T-cell (primary cell): ENCODE measurements at regions not wholly inside any gene's neighbourhood (a gene's known extent, or its start where the extent isn't known, plus 50 kb on each side); places are given as distances from the start of the nearest gene placed in this dataset.

Experiments
- ATAC-seq, 4 experiments: fragments of 200-7000 bp in 3 of 4; fragments of 150-1000 bp in 1 of 4; cut with Tn5 transposase; replicated peaks in 1 of 4; 1 replicate in 3 of 4; 2 replicates in 1 of 4; pipeline ENCODE4 v1.10.0; 2021; ENCODE audit warnings: moderate library complexity in 3 of 4, mild to moderate bottlenecking in 2 of 4, moderate number of reproducible peaks in 1 of 4
- CTCF ChIA-PET, 2 donors: fragments of 300-600 bp; sonication (Branson Sonifier 250); formaldehyde crosslinking; loops; one replicate each; lab custom pipeline; 2022; ENCODE audit warnings: antibody characterized with exemption in 2 of 2; lab: Charles Lee
- POLR2A ChIA-PET, 2 donors: fragments of 300-600 bp; sonication (Branson Sonifier 250); formaldehyde crosslinking; loops; one replicate each; lab custom pipeline; 2022; ENCODE audit warnings: antibody characterized with exemption in 2 of 2; lab: Charles Lee
- DNase-seq, 35 experiments: peaks; one replicate each; pipeline versions ENCODE4 v3.0.0 to v3.0.0-alpha.2; 2013 to 2023
- H3K27ac ChIP-seq: one replicate; pipeline ENCODE4 v1.5.1; 2013; ENCODE audit warnings: low read length
- H3K27me3 ChIP-seq, 2 experiments: replicated peaks in 1 of 2; 1 replicate in 1 of 2; 2 replicates in 1 of 2; pipeline versions ENCODE4 v1.6.1 to v1.7.0; 2013; ENCODE audit warnings: low read length in 1 of 2, mixed read lengths in 1 of 2; ENCODE audit not compliant: control insufficient read depth in 2 of 2, insufficient read depth in 2 of 2; ENCODE audit errors: extremely low read depth in 1 of 2
- H3K36me3 ChIP-seq, 2 donors: 1 replicate in 1 of 2; 2 replicates in 1 of 2; pipeline versions ENCODE4 v1.6.1 to v1.7.0; 2013; ENCODE audit warnings: low read length in 1 of 2; ENCODE audit not compliant: control insufficient read depth in 2 of 2, insufficient read depth in 1 of 2; ENCODE audit errors: extremely low read depth in 1 of 2
- H3K4me1 ChIP-seq, 2 experiments: 1 replicate in 1 of 2; 2 replicates in 1 of 2; pipeline versions ENCODE4 v1.6.1 to v1.7.0; 2013; ENCODE audit warnings: low read length in 2 of 2, mixed read lengths in 1 of 2; ENCODE audit not compliant: insufficient read depth in 2 of 2, control insufficient read depth in 1 of 2; ENCODE audit errors: extremely low read depth in 1 of 2
- H3K4me3 ChIP-seq, 2 donors: 1 replicate in 1 of 2; 2 replicates in 1 of 2; pipeline versions ENCODE4 v1.5.1 to v1.7.0; 2013; ENCODE audit warnings: mild to moderate bottlenecking in 2 of 2, low read length in 1 of 2, moderate library complexity in 1 of 2; ENCODE audit not compliant: control insufficient read depth in 1 of 2; ENCODE audit errors: extremely low read depth in 1 of 2
- H3K9me3 ChIP-seq: 2 replicates; pipeline ENCODE4 v1.7.0; 2013
- H3K27ac Mint-ChIP-seq, 2 donors: one replicate each; pipeline ENCODE4 v1.8.0; 2020 to 2021; ENCODE audit warnings: mild to moderate bottlenecking in 2 of 2, mixed read lengths in 2 of 2
- H3K27me3 Mint-ChIP-seq, 2 donors: one replicate each; pipeline ENCODE4 v1.8.0; 2021 to 2022; ENCODE audit warnings: mixed read lengths in 2 of 2
- H3K36me3 Mint-ChIP-seq: one replicate; pipeline ENCODE4 v1.8.0; 2021; ENCODE audit warnings: mixed read lengths
- H3K4me1 Mint-ChIP-seq, 3 donors: one replicate each; pipeline ENCODE4 v1.8.0; 2020 to 2022; ENCODE audit warnings: mixed read lengths in 3 of 3, mild to moderate bottlenecking in 1 of 3
- H3K4me3 Mint-ChIP-seq, 3 donors: one replicate each; pipeline ENCODE4 v1.8.0; 2020 to 2022; ENCODE audit warnings: mild to moderate bottlenecking in 3 of 3, mixed read lengths in 3 of 3, moderate library complexity in 3 of 3
- H3K9me3 Mint-ChIP-seq, 3 donors: one replicate each; pipeline ENCODE4 v1.8.0; 2020 to 2022; ENCODE audit warnings: mixed read lengths in 3 of 3
- WGBS: methylation state at CpG from one replicate; pipeline ENCODE4 v1.1.5; 2013; ENCODE audit warnings: missing lambda C conversion rate; ENCODE audit not compliant: insufficient coverage; 5-methylcytosine and 5-hydroxymethylcytosine counted together

DNA sequence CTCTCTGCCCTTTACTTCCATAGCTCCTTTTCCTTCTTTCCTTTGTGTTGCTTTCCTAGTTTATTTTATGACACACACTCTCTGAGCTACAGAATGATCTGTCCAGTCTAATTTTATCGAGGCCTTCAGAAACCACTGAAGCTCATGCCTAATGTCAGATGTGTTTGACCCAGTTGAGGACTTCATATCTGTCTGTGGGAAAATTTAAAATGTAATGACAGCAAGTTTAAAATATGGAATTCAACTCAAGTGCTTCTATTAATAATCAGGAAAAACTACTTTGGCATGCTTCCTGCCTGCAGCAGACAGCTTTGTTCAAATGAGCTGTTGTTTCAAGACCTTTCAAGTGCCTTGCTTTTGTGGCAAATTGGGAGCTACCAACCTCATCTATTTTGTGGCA lies 261.8 kb upstream of the MTNR1B start:
- H3K36me3 Mint-ChIP-seq: no peaks in the 10 kb centered on the region
- no peaks in the 10 kb centered on the region for H3K4me1 Mint-ChIP-seq
- ChIA-PET POLR2A (no interaction called here), CTCF (interaction anchor here in 1 of 2 donors (1.3 kb wide), 1 partner anchor 11 kb away, joined by 4 read pairs; no protein-coding TSS in a partner anchor)
- H3K27ac Mint-ChIP-seq: no peak overlapping the region
- ATAC-seq: no peak
- H3K27me3 ChIP-seq: no peaks in the 10 kb centered on the region
- H3K9me3 Mint-ChIP-seq: no peaks in the 10 kb centered on the region
- H3K27ac ChIP-seq: no peak overlapping the region
- no peaks in the 10 kb centered on the region for H3K36me3 ChIP-seq
- no CpG with 5 or more reads among the region's 1 CpG for WGBS
- H3K4me3 Mint-ChIP-seq: no peak overlapping the region
- H3K9me3 ChIP-seq: no peaks in the 10 kb centered on the region
- no peak overlapping the region for H3K4me3 ChIP-seq
- H3K4me1 ChIP-seq: no peaks in the 10 kb centered on the region
- no peak for DNase-seq
- H3K27me3 Mint-ChIP-seq: peaks cover 0 to 3% of the 10 kb centered on the region in 2 donors

DNA sequence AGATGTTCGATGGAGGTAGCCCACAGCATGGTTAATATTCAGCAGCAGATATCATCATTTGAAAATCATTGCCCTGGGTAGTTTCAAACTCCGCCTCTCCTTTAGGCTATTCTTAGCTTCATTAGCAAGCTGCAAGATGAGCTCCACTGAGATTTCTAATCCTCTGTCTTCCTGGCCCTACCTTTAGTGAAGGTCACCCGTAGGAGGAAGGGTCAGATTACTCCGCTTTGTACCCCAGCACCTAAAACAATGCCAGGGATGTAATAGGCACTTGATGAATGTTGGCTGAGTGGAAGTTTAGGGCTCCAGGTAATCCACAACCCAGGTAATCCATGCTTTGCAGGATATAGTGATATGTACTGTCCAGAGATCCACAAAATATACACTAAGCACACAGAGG lies 260.1 kb upstream of the MTNR1B start:
- WGBS: 100% methylated on average over 2 of the region's 4 CpGs
- H3K4me3 ChIP-seq: no peak overlapping the region
- ATAC-seq (no peak), DNase-seq (no peak)
- POLR2A ChIA-PET: no interaction called here
- CTCF ChIA-PET: no interaction called here
- no peak overlapping the region for H3K27ac ChIP-seq
- no peaks in the 10 kb centered on the region for H3K9me3 ChIP-seq
- no peaks in the 10 kb centered on the region for H3K4me1 ChIP-seq
- Mint-ChIP-seq H3K27me3 (peaks cover 0 to under 1% of the 10 kb centered on the region in 2 donors), H3K4me3 (no peak overlapping the region), H3K9me3 (no peaks in the 10 kb centered on the region), H3K27ac (no peak overlapping the region), H3K36me3 (no peaks in the 10 kb centered on the region), H3K4me1 (no peaks in the 10 kb centered on the region)
- H3K36me3 ChIP-seq: no peaks in the 10 kb centered on the region
- no peaks in the 10 kb centered on the region for H3K27me3 ChIP-seq

DNA sequence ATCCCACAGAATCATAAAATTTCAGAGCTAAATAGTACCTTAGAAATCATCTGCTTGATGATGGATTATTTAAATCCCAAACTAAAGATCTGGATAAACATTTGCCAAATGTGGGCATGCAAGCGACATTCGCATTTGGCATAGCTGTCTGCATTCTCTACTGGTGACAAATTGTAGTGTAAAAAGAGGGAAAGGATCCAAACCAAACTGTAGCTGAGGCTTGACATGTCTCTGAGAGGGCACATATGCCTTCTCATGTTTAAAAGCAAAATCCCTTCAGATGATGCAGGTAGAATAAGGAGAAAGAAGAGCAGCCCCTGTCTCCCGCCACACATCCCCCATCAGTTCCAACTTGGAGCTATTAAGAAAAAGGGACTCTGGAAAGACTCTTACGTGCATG lies 257.5 kb upstream of the MTNR1B start:
- ChIA-PET POLR2A (no interaction called here), CTCF (interaction anchor here in 1 of 2 donors (0.6 kb wide), 1 partner anchor 278 kb away, joined by 4 read pairs; no protein-coding TSS in a partner anchor)
- Histone ChIP-seq H3K36me3 (no peaks in the 10 kb centered on the region), H3K9me3 (no peaks in the 10 kb centered on the region), H3K27ac (no peak overlapping the region), H3K4me1 (no peaks in the 10 kb centered on the region), H3K27me3 (no peaks in the 10 kb centered on the region), H3K4me3 (no peak overlapping the region)
- H3K27ac Mint-ChIP-seq: no peak overlapping the region
- no peak overlapping the region for H3K4me3 Mint-ChIP-seq
- ATAC-seq: no peak
- H3K4me1 Mint-ChIP-seq: no peaks in the 10 kb centered on the region
- H3K9me3 Mint-ChIP-seq: peaks cover 0 to 3% (median 0%) of the 10 kb centered on the region in 3 donors
- H3K36me3 Mint-ChIP-seq: no peaks in the 10 kb centered on the region
- WGBS: 100% methylated on average over 2 of the region's 4 CpGs
- DNase-seq: no peak
- H3K27me3 Mint-ChIP-seq: no peaks in the 10 kb centered on the region

DNA sequence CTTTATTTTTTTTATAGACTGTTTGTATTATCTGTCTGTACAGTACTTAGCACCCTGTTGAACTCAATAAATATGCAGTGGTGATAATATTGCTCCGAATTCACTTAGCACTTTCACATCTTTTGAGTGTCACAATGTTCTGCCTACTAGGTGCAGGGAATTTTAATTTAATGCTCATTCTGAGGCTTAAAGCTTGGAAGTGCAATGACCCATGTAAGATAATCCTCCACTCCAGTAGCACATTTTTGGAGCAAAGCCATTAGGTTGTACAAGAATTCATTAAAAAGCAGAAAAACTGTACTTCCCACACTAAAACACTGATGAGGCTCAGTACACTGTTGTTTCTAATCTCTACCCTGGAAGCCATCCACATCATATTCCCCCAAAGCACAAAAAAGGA lies 255.3 kb upstream of the MTNR1B start:
- Histone ChIP-seq H3K36me3 (no peaks in the 10 kb centered on the region), H3K4me3 (no peak overlapping the region), H3K27me3 (no peaks in the 10 kb centered on the region), H3K4me1 (no peaks in the 10 kb centered on the region), H3K9me3 (no peaks in the 10 kb centered on the region), H3K27ac (no peak overlapping the region)
- ChIA-PET CTCF (no interaction called here), POLR2A (no interaction called here)
- DNase-seq (no peak), ATAC-seq (no peak)
- no peaks in the 10 kb centered on the region for H3K27me3 Mint-ChIP-seq
- no peak overlapping the region for H3K4me3 Mint-ChIP-seq
- H3K9me3 Mint-ChIP-seq: peaks cover 0 to 3% (median 0%) of the 10 kb centered on the region in 3 donors
- no CpG with 5 or more reads among the region's 1 CpG for WGBS
- H3K36me3 Mint-ChIP-seq: no peaks in the 10 kb centered on the region
- H3K27ac Mint-ChIP-seq: no peak overlapping the region
- H3K4me1 Mint-ChIP-seq: no peaks in the 10 kb centered on the region

DNA sequence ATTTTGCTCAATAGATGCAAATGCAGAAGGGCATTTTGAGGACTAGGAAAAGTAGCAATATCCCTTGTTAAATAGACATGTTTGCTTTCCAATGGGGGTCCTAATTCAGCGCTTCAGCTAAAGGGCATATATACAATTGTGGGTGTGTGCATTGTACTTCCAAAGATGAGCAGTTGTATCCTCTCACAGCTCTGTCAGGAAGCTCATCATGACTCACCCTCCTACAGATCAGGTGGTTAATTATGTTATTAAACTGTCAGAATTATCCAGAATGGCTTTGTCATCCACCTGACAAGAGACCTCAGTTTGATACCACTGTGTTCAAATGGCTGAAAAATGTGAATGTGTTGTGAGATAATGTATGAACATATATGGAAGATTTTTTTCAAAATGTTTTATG lies 252.2 kb upstream of the MTNR1B start:
- no peaks in the 10 kb centered on the region for H3K27me3 Mint-ChIP-seq
- ChIA-PET POLR2A (no interaction called here), CTCF (no interaction called here)

DNA sequence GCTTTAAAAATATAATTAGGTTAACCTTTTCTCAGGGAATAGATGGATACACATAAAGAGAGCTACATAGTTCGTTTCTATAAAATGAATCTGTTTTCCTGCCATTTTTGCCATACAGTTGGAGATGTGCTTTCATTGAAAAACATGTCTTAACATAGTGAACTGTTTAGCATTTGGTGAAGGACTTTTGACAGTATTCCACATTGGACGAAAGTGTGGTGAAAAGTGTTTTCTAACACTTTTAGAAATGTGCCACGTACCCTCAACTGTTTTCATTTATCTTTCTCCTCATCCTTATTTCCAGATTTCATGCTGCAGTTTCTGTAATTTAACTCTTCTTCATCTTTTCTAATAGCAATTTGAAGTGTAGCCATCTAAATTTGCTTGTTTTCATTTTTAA lies 249.1 kb upstream of the MTNR1B start:
- H3K36me3 ChIP-seq: no peaks in the 10 kb centered on the region
- CTCF ChIA-PET: no interaction called here
- no peak overlapping the region for H3K4me3 ChIP-seq
- Mint-ChIP-seq H3K27ac (no peak overlapping the region), H3K9me3 (peaks cover 7 to 14% (median 12%) of the 10 kb centered on the region in 3 donors), H3K4me3 (no peak overlapping the region), H3K36me3 (no peaks in the 10 kb centered on the region), H3K4me1 (no peaks in the 10 kb centered on the region), H3K27me3 (no peaks in the 10 kb centered on the region)
- no peak overlapping the region for H3K27ac ChIP-seq
- no peaks in the 10 kb centered on the region for H3K27me3 ChIP-seq
- H3K4me1 ChIP-seq: no peaks in the 10 kb centered on the region
- H3K9me3 ChIP-seq: no peaks in the 10 kb centered on the region
- DNase-seq (no peak), ATAC-seq (no peak)
- 80% methylated on average over 1 of the region's 3 CpGs for WGBS
- POLR2A ChIA-PET: no interaction called here

More for the DNA sequence above, 252.2 kb upstream of the MTNR1B start:
- Mint-ChIP-seq H3K4me1 (no peaks in the 10 kb centered on the region), H3K4me3 (no peak overlapping the region), H3K9me3 (peaks cover 0 to 7% (median 6%) of the 10 kb centered on the region in 3 donors), H3K36me3 (no peaks in the 10 kb centered on the region), H3K27ac (no peak overlapping the region)
- no peak for ATAC-seq
- Histone ChIP-seq H3K27me3 (no peaks in the 10 kb centered on the region), H3K27ac (no peak overlapping the region), H3K4me1 (no peaks in the 10 kb centered on the region), H3K9me3 (no peaks in the 10 kb centered on the region), H3K36me3 (no peaks in the 10 kb centered on the region), H3K4me3 (no peak overlapping the region)
- no CpG with 5 or more reads among the region's 1 CpG for WGBS
- DNase-seq: no peak

DNA sequence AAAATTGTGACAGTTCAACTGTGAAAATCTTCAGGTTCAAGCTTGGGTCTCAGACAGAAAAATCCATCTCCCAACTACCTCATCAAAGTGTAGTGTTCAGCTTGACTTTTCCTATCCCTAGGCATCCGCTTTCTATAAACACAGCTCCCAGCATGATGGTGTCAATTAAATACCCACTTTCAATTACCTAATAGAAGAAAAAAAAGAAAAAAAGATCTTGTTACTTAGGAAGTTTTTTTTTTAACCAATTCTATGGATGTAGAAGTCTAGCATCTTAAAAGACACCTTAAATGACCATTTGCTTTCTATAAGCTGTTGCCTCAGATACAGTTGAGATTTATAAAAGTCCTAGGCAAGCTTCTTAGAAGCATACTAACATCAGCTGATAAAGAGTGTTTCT lies 244.1 kb upstream of the MTNR1B start:
- Histone ChIP-seq H3K27me3 (no peaks in the 10 kb centered on the region), H3K36me3 (no peaks in the 10 kb centered on the region), H3K9me3 (no peaks in the 10 kb centered on the region), H3K4me1 (no peaks in the 10 kb centered on the region), H3K4me3 (no peak overlapping the region), H3K27ac (no peak overlapping the region)
- ChIA-PET POLR2A (no interaction called here), CTCF (no interaction called here)
- no peak for ATAC-seq
- peaks cover 4 to 14% (median 12%) of the 10 kb centered on the region in 3 donors for H3K9me3 Mint-ChIP-seq
- DNase-seq: no peak
- no CpG with 5 or more reads among the region's 1 CpG for WGBS
- no peak overlapping the region for H3K4me3 Mint-ChIP-seq
- H3K27ac Mint-ChIP-seq: no peak overlapping the region
- no peaks in the 10 kb centered on the region for H3K4me1 Mint-ChIP-seq
- no peaks in the 10 kb centered on the region for H3K36me3 Mint-ChIP-seq
- no peaks in the 10 kb centered on the region for H3K27me3 Mint-ChIP-seq
